SK-N-SH (cell line): ENCODE measurements at regions not wholly inside any gene's neighbourhood (a gene's known extent, or its start where the extent isn't known, plus 50 kb on each side); places are given as distances from the start of the nearest gene placed in this dataset.

ENCODE experiments used
- CHD2 ChIP-seq: fragments of 150-350 bp; IDR thresholded peaks from 2 replicates; pipeline ENCODE4 v1.6.1; 2018; ENCODE audit warnings: low read length; ENCODE audit not compliant: partially characterized antibody
- POLR2AphosphoS5 ChIP-seq: IDR thresholded peaks from 2 replicates; pipeline ENCODE4 v1.6.1; 2012; ENCODE audit warnings: low read depth, low read length
- RAD21 ChIP-seq: IDR thresholded peaks from 2 replicates; pipeline ENCODE4 v1.6.1; 2012; ENCODE audit warnings: mild to moderate bottlenecking, low read length
- TAF1 ChIP-seq: IDR thresholded peaks from 2 replicates; pipeline ENCODE4 v1.6.1; 2012; ENCODE audit warnings: low read depth, mild to moderate bottlenecking, low read length, moderate library complexity, borderline replicate concordance
- YY1 ChIP-seq: IDR thresholded peaks from 2 replicates; pipeline ENCODE4 v1.4.0; 2012; ENCODE audit warnings: low read depth, mild to moderate bottlenecking
- TF ChIP-seq, protein P1 (sequence below): fragments of 200-600 bp; sonication (generic); IDR thresholded peaks from 2 replicates; pipeline ENCODE4 v1.6.1; 2017; ENCODE audit warnings: antibody characterized with exemption, mild to moderate bottlenecking, moderate library complexity

DNA sequence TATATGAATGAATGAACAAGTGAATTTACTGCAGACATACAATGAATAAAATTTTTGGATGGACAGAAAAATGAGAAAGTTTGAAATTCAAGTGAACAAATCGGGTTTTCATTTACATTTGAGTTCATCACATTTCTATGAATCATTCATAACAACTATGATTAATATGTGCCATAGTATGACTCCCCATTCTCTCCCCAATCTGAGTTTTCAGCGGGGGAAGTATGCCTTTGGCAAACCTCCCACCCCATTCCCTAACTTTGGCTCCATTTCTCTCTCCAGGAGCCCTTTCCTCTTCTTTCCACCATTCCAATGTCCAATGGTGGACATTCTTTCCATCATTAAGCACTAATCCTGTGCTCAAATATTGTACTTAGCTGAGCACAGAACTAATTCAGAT lies 96.8 kb upstream of the LSM8 start:
- no peak for TF ChIP-seq YY1
- TF ChIP-seq POLR2AphosphoS5 = no peak
- TF ChIP-seq, protein P1, sequence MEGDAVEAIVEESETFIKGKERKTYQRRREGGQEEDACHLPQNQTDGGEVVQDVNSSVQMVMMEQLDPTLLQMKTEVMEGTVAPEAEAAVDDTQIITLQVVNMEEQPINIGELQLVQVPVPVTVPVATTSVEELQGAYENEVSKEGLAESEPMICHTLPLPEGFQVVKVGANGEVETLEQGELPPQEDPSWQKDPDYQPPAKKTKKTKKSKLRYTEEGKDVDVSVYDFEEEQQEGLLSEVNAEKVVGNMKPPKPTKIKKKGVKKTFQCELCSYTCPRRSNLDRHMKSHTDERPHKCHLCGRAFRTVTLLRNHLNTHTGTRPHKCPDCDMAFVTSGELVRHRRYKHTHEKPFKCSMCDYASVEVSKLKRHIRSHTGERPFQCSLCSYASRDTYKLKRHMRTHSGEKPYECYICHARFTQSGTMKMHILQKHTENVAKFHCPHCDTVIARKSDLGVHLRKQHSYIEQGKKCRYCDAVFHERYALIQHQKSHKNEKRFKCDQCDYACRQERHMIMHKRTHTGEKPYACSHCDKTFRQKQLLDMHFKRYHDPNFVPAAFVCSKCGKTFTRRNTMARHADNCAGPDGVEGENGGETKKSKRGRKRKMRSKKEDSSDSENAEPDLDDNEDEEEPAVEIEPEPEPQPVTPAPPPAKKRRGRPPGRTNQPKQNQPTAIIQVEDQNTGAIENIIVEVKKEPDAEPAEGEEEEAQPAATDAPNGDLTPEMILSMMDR = no peak
- no peak for TF ChIP-seq TAF1
- no peak for TF ChIP-seq CHD2
- no peak for TF ChIP-seq RAD21
